Ishikawa (cell line): ENCODE measurements at regions not wholly inside any gene's neighbourhood (a gene's known extent, or its start where the extent isn't known, plus 50 kb on each side); places are given as distances from the start of the nearest gene placed in this dataset.

ENCODE experiments used
- CEBPB ChIP-seq: IDR thresholded peaks from 2 replicates; pipeline ENCODE4 v1.6.1; 2012
- CREB1 ChIP-seq: IDR thresholded peaks from 2 replicates; pipeline ENCODE4 v1.6.1; 2012; ENCODE audit warnings: low read depth
- EGR1 ChIP-seq: IDR thresholded peaks from 2 replicates; pipeline ENCODE4 v1.6.1; 2012
- EP300 ChIP-seq: IDR thresholded peaks from 2 replicates; pipeline ENCODE4 v1.6.1; 2012; ENCODE audit warnings: borderline replicate concordance
- FOXM1 ChIP-seq: IDR thresholded peaks from 2 replicates; pipeline ENCODE4 v1.6.1; 2012; ENCODE audit warnings: low read depth, borderline replicate concordance
- MAX ChIP-seq: IDR thresholded peaks from 2 replicates; pipeline ENCODE4 v1.6.1; 2012
- RAD21 ChIP-seq: IDR thresholded peaks from 2 replicates; pipeline ENCODE4 v1.6.1; 2012; ENCODE audit warnings: low read depth
- TAF1 ChIP-seq: IDR thresholded peaks from 2 replicates; pipeline ENCODE4 v1.6.1; 2012; ENCODE audit warnings: low read depth, mild to moderate bottlenecking
- TCF12 ChIP-seq: IDR thresholded peaks from 2 replicates; pipeline ENCODE4 v1.6.1; 2012; ENCODE audit warnings: low read depth
- TEAD4 ChIP-seq: IDR thresholded peaks from 2 replicates; pipeline ENCODE4 v1.6.1; 2012
- YY1 ChIP-seq: IDR thresholded peaks from 2 replicates; pipeline ENCODE4 v1.6.1; 2012; ENCODE audit warnings: low read depth
- ZBTB7A ChIP-seq: IDR thresholded peaks from 2 replicates; pipeline ENCODE4 v1.6.1; 2012; ENCODE audit warnings: low read depth
- TF ChIP-seq, protein P1 (sequence below): IDR thresholded peaks from 2 replicates; pipeline ENCODE4 v1.6.1; 2012
- TF ChIP-seq, protein P2 (sequence below): IDR thresholded peaks from 2 replicates; pipeline ENCODE4 v1.6.1; 2012; ENCODE audit warnings: low read depth, mild to moderate bottlenecking

DNA sequence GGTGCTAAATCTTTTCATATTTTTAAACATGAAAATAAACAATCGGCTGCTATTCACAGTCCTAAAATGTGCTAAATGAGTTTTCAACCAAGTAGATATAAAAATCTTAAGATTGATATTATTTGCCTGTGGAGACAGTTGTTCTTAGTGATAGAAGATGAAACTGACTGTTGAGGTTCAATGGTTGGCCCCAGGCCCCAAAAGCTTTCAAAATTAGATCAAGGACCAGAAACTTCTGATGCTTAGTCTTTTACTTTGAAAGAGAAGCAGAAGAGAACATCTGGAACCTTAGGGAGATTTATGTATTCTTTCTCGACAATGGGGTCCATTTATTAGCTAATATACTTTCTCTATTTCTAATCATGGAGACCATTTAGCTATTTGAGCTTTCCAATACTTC, 155.8 kb downstream of the REEP3 start:
- no peak for TF ChIP-seq EP300
- TF ChIP-seq, protein P1, sequence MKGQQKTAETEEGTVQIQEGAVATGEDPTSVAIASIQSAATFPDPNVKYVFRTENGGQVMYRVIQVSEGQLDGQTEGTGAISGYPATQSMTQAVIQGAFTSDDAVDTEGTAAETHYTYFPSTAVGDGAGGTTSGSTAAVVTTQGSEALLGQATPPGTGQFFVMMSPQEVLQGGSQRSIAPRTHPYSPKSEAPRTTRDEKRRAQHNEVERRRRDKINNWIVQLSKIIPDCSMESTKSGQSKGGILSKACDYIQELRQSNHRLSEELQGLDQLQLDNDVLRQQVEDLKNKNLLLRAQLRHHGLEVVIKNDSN: no peak
- TF ChIP-seq CEBPB: no peak
- TF ChIP-seq CREB1: no peak
- no peak for TF ChIP-seq TAF1
- no peak for TF ChIP-seq TCF12
- no peak for TF ChIP-seq FOXM1
- TF ChIP-seq, protein P2, sequence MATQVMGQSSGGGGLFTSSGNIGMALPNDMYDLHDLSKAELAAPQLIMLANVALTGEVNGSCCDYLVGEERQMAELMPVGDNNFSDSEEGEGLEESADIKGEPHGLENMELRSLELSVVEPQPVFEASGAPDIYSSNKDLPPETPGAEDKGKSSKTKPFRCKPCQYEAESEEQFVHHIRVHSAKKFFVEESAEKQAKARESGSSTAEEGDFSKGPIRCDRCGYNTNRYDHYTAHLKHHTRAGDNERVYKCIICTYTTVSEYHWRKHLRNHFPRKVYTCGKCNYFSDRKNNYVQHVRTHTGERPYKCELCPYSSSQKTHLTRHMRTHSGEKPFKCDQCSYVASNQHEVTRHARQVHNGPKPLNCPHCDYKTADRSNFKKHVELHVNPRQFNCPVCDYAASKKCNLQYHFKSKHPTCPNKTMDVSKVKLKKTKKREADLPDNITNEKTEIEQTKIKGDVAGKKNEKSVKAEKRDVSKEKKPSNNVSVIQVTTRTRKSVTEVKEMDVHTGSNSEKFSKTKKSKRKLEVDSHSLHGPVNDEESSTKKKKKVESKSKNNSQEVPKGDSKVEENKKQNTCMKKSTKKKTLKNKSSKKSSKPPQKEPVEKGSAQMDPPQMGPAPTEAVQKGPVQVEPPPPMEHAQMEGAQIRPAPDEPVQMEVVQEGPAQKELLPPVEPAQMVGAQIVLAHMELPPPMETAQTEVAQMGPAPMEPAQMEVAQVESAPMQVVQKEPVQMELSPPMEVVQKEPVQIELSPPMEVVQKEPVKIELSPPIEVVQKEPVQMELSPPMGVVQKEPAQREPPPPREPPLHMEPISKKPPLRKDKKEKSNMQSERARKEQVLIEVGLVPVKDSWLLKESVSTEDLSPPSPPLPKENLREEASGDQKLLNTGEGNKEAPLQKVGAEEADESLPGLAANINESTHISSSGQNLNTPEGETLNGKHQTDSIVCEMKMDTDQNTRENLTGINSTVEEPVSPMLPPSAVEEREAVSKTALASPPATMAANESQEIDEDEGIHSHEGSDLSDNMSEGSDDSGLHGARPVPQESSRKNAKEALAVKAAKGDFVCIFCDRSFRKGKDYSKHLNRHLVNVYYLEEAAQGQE: no peak
- TF ChIP-seq YY1: no peak
- no peak for TF ChIP-seq MAX
- no peak for TF ChIP-seq RAD21
- no peak for TF ChIP-seq ZBTB7A
- TF ChIP-seq TEAD4: no peak
- TF ChIP-seq EGR1: no peak
